ENCODE measurements at regions not wholly inside any gene's neighbourhood (a gene's known extent, or its start where the extent isn't known, plus 50 kb on each side); places are given as distances from the start of the nearest gene placed in this dataset.

- TF ChIP-seq POLR2A (IDR thresholded peaks at IDR 0.05; ENCODE audit: low read length): no peak
- no peak for TF ChIP-seq GATA1 (IDR thresholded peaks at IDR 0.05; ENCODE audit: low read depth, low read length)
Measured at GRCh38 chr14:96987771-96988170, 190.6 kb downstream of the VRK1 start.

Data from erythroblast (primary cell).